ENCODE measurements at regions not wholly inside any gene's neighbourhood (a gene's known extent, or its start where the extent isn't known, plus 50 kb on each side); places are given as distances from the start of the nearest gene placed in this dataset.
"Not testable (repeated sequence)": the region's sequence is repeated elsewhere in the genome, so short reads cannot be mapped to it uniquely, and the experiment has no call there.

DNA sequence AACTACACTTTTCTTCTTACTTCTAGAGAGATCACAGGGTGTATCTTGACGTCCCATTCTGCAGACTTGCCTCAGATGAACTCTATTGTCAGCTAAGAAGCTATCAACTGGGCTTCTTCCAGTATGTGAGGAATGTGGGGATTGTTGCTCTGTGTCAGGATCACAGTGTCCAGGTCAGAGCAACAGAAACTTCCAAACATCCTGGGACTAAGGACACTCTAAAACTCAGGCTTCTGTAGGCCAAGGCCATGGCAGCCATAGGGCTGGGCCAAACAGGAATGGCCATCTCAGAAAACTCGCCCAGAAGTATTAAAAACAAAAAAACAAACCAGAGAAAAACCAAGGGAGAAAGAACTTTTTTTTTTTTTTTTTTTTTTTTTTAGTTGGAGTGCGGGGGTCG is 210.0 kb upstream of the CLINT1 start:
- DNase-seq (ENCODE audit: low read depth in 2 of 2) = no peak

DNA sequence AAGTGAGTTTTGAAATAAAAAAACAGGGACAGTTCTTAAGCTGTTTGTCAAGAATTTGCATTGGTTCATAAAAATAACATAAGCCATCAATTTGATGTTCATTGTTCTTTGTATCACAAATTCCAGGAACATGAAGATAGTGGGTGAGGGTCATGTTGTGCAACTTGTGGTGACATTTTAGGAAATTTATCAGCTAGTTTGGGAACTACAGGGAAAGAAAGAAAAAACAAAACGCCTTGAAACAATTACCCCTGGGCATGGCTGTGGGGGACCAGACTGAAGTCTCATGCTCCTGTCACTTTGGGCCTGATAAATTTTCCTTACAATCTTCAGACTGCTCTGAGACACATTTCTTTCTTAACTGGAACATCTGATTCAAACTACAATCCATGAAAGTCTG is 207.1 kb upstream of the CLINT1 start:
- no peak for DNase-seq (ENCODE audit: low read depth in 2 of 2)

DNA sequence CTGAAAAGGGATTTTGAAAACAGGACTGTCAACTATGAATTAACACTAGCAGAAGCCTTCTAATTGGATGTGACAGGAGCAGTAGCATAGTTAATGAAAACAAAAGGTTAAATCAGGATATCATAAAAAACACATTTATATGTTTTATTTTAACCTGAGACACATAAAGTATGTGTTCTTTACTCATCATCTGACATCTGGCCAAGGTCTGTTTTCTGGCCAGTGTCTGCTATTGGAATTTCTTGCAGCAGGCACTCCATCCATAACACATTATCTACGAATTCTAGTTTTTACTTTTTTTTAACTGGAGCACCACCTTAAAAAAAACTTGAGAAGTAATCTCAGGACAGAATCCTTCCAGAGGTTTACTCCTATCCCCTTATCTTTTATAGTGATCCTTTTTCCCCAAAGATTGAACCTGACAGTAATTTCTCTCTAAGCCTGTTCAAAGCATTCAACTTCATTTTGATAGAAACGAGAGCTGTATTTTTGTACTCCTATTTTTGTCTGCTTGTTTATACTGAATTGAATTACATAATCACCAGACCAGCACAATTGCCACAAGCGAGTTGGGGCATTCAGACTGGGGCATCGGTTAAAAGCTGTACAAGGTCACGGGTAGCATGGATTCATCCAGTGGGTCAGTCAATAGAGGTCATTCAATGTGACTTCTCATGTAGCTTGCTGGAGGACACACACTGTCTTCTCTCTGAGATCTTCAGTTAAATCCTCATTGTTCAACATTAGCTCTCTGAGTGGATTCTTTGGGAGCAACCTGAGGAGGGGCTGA is 205.6 kb upstream of the CLINT1 start:
- DNase-seq (ENCODE audit: low read depth in 2 of 2) = no peak

GRCh38 chr5:158063052-158063451 is 204.1 kb upstream of the CLINT1 start:
- no peak for DNase-seq (ENCODE audit: low read depth in 2 of 2)

DNA sequence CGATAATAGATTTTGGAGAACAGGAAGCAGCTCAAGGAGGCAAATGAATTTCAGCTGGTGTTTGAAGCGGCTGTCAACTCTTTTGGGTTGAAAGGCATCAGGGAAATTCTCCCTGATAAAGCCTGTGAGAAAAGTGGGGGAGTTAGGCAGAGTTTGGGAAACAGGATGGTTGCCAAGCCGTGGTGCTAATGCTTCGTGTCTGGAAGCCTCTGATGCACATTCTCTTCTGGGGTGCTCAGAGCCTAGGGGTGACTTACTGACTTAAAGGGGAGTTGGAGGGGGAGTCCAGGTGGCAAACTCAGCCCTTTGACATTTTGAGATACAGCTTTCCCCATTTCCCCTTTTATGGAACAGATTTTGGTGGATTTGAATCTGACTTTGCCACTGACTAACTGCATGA is 202.5 kb upstream of the CLINT1 start:
- DNase-seq (ENCODE audit: low read depth in 2 of 2) = no peak

DNA sequence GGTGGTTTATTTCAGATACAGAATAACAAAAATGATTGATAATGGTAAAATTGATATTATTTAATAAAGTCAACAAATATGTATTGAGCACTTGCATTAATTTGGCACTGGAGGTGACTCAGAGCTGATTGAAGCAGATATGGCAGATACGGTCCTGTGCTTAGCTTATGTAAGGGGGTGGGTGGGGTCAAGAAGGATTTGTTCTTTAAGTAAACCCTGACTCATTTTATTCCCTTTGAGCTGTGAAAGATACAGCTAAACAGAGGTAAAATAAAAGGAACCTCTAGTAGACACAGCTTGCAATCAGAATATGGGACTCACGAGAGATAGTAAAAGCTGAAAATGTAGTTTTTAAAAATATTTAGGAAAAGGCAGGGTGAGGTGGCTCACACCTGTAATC is 201.3 kb upstream of the CLINT1 start:
- DNase-seq (ENCODE audit: low read depth in 2 of 2) = no peak

DNA sequence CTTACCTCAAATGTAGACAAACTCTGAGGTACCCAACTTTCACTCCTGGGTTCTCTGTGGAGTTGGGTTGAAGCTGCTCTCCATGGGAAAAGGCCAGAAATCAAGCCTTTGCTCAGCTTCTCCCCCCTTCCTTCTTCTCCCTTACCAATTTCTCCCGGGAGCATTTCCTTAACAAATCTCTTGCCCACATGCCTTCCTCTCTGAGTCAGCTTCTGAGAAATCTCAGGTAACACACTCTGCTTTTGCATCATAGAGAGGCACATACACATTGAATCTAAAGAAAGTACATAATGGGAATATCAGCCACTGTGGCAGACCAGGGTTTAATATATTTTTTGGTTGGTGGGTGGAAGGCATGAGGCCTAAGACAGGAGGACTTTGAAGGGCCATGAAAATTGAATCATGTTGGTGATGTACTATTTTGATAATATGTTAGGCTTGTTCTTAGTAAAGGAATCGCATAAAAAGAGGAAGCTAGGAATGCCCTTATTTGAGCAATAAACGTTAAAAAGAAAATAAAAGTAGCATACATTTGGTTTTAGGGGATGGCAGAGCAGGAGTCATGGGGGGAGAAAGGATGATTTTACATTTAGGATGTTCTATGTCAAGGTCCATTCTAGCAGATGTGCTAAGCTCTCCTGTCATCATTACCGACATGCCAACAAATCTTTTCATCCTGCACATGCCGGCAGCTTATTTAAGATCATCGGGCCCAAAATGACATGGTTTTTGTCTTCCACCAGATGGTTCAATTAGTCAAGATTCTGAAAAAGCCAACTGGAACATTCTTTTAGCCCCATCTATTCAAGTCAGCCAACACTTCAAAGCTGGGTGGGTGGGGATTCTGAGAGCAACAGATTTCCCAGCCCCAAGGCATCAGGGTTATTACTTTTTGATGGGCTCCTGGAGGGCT is 199.5 kb upstream of the CLINT1 start:
- no peak for DNase-seq (ENCODE audit: low read depth in 2 of 2)

DNA sequence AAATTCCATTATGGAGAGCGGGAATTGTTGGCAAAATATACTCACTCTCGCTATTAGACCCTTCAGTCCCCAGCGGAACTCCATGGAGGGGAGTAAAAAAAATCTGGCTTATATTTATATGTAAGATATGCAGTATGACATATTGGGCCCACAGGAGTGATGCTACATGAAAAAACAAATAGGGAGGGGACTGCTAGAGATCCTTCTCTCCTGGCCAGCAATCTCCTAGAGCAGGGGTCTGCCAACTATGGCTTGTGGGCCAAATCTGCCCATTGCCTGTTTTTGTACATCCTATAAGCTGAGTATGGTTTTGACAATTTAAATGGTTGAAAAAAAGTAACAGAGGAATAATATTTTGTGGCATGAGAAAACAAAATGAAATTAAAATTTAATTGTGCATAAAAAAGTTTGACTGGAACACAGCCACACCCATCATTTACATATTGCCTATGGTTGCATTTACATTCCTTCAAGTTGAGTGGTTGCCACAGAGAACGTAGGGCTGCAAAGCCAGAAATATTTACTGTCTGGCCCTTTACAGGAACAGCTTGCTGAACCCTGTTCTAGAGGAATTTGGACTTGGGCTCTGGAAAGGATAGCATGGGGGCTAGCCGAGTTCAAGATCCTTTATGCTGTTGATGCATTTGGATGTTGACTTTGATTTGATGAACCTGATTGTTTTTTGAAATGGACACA is 197.3 kb upstream of the CLINT1 start:
- DNase-seq (ENCODE audit: low read depth in 2 of 2) = no peak

GRCh38 chr5:158055111-158055501 is 196.2 kb upstream of the CLINT1 start:
- no peak for DNase-seq (ENCODE audit: low read depth in 2 of 2)

DNA sequence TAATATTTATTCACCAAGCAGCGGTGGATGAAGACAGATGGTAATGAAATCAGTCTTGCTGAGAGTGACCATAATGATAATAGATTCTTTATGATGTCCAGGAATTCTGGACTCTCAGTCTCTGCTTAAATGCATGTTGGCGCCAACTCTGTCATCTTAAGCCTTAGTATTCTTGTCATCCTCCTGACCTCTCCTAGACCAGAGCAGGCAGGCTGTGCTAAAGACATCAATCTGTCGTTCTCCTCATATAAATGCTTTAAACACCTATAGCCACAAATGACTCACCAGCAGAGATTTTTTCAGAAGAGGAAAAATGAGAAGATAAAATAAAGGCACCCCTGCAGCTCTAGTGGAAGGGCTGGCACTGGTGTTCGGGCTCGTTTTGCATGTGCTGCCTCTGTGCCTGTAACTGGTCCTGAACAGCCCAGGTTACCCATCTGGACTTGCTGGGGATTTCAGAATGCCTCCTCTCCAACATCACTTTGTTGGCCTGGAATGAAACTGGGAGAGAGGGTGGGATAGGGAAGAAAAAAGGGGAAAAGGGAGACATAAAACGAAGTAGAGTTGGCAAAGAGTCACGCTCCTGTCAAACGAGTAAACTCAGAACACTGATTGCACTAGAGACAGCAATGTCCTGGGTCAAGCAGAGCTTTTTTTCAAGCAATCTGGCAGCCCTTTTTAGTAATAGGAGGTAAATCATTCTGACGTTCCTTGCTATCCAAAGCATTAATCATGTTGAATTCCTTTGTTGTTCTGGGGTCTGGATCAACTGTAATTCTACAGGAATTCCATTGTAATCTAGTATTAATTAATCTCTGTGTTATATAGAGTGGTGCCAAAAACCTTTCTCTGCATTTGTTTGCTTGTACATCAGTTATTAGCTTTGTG is 195.5 kb upstream of the CLINT1 start:
- no peak for DNase-seq (ENCODE audit: low read depth in 2 of 2)

DNA sequence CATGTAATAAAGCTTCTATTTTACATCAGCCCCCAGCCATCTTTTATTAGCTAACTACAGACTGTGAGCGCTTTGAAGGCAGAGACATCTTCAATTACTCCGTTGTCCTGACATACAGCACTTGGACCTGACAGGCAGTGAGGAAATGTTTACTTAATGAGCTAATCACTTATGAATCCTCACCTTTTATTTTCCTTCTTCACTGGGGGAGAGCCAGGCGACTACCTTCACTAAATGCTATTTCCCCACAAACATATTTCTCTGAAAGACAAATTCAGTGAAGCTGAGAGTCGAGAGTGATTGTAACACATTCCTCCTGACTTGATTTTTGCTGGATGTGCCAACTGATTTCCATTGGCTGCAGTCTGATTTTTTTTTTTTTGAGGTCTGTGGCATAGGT is 192.1 kb upstream of the CLINT1 start:
- no peak for DNase-seq (ENCODE audit: low read depth in 2 of 2)

GRCh38 chr5:158050421-158050820 is 191.5 kb upstream of the CLINT1 start:
- DNase-seq (ENCODE audit: low read depth in 2 of 2) = no peak

DNA sequence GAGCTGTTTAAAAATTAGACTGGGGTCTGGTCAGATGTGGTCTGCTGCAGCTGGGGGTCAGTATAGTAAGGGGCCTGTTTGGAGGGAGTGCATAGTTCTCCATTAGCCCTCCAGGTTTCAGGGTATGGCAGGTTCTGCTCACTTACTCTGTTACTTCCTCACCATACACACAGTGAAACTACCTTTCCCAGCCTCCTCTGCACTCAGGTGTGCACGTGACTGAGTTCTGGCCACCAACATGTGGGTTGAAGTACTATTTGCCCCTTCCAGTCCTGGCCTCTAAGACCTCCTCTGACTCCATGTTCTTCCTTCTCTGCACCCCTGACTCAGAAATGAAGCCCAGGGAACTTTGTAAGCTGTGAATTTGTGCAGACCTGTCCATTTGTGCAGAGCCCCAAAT is 190.5 kb upstream of the CLINT1 start:
- no peak for DNase-seq (ENCODE audit: low read depth in 2 of 2)

DNA sequence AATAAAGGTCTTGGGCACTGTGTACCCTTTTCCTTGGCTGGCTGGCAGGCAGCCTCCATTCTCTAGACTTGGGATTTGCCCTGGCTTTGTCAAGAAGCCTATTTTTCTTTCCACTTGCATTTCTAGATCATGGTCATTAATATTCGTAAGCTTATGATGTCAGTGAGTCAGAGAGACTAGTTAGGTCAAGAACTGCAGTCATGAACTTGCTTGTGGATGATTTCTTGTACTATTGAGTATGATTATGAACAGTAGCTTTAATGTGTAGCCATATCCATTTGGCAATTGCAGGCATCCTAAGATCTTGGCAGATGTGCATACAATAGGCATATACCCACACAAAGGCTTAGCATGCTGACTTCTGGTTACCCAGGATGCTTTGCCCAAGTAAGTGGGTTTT is 186.8 kb upstream of the CLINT1 start:
- no peak for DNase-seq (ENCODE audit: low read depth in 2 of 2)

- no peak for DNase-seq (ENCODE audit: low read depth in 2 of 2)
These were observed 181.0 kb upstream of the CLINT1 start for GRCh38 chr5:158039911-158040347.

DNA sequence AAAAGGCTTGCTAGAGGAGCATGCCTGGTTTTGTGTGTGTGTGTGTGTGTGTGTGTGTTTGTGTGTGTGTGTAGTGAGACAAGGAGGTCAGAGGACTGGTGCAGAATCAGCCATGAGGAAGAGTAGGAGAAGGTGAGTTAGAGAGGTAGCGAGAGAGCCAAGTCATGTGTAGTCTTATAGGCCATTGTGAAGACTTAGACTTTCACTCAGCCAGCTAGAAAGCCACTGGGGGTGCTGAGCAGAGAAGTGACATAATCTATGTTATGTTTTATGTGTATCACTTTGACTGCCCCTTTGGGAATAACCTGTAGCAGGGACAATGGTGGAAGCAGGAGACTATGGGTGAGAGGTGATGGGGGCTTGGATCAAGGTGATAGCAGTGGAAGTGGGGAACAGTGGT is 180.5 kb upstream of the CLINT1 start:
- no peak for DNase-seq (ENCODE audit: low read depth in 2 of 2)

DNA sequence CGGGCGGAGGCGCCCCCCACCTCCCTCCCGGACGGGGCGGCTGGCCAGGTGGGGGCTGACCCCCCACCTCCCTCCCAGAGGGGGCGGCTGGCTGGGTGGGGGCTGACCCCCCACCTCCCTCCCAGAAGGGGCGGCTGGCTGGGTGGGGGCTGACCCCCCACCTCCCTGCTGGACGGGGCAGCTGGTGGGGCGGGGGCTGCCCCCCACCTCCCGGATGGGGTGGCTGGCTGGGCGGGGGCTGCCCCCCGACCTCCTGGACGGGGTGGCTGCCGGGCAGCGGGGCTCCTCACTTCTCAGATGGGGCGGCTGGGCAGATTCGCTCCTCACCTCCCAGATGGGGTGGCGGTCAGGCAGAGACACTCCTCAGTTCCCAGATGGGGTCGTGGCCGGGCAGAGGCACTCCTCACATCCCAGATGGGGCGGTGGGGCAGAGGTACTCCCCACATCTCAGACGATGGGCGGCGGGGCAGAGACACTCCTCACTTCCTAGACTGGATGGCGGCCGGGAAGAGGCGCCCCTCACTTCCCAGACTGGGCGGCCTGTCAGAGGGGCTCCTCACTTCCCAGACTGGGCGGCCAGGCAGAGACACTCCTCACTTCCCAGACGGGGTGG is 178.1 kb upstream of the CLINT1 start:
- DNase-seq (ENCODE audit: low read depth in 2 of 2) = not testable (repeated sequence)

- DNase-seq (ENCODE audit: low read depth in 2 of 2) = not testable (repeated sequence)
These were observed 175.6 kb upstream of the CLINT1 start for GRCh38 chr5:158034586-158034985.

GRCh38 chr5:158033724-158034123 is 174.8 kb upstream of the CLINT1 start:
- DNase-seq (ENCODE audit: low read depth in 2 of 2) = no peak

DNA sequence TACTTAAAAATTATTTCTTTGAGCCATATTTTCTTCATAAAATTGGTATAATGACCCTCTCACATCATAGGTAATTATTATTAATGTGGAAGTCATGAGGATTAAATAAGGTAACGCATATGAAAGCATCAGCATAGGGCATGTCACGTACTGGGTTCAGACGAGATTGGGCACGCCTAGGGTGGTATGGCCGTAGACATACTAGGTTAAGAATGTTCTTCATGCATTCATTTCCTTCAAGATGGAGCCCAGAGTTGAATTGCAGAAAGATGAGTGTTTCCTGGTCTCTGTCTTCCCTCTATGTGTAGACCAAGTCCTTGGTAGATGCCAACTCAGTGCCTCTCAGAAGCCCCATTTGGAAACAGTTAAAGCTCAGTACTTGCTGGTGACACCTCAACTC is 174.1 kb upstream of the CLINT1 start:
- no peak for DNase-seq (ENCODE audit: low read depth in 2 of 2)

GRCh38 chr5:158032246-158032645 is 173.3 kb upstream of the CLINT1 start:
- no peak for DNase-seq (ENCODE audit: low read depth in 2 of 2)
